ENCODE measurements at regions not wholly inside any gene's neighbourhood (a gene's known extent, or its start where the extent isn't known, plus 50 kb on each side); places are given as distances from the start of the nearest gene placed in this dataset.
"Not testable (repeated sequence)": the region's sequence is repeated elsewhere in the genome, so short reads cannot be mapped to it uniquely, and the experiment has no call there.

GRCh38 chr1:4121834-4122512, 221.9 kb upstream of the C1orf174 start:
- no peak for DNase-seq

- no peak for DNase-seq
Observed at GRCh38 chr1:4122513-4123160, 222.6 kb upstream of the C1orf174 start.

GRCh38 chr1:4124631-4125145, 224.6 kb upstream of the C1orf174 start:
- DNase-seq: no peak

- DNase-seq: no peak
Observed at GRCh38 chr1:4126251-4126650, 226.2 kb upstream of the C1orf174 start.

- no peak for DNase-seq
Observed at GRCh38 chr1:4126731-4127591, 226.9 kb upstream of the C1orf174 start.

- DNase-seq: no peak
Observed at GRCh38 chr1:4127592-4128140, 227.6 kb upstream of the C1orf174 start.

GRCh38 chr1:4128616-4129015, 228.5 kb upstream of the C1orf174 start:
- DNase-seq: no peak

- no peak for DNase-seq
Observed at GRCh38 chr1:4129693-4130092, 229.6 kb upstream of the C1orf174 start.

GRCh38 chr1:4130096-4130495, 230.0 kb upstream of the C1orf174 start:
- no peak for DNase-seq

- no peak for DNase-seq
Observed at GRCh38 chr1:4131734-4132133, 231.7 kb upstream of the C1orf174 start.

- no peak for DNase-seq
Observed at GRCh38 chr1:4132352-4133296, 232.6 kb upstream of the C1orf174 start.

- DNase-seq: no peak
Observed at GRCh38 chr1:4133297-4133938, 233.3 kb upstream of the C1orf174 start.

- no peak for DNase-seq
Observed at GRCh38 chr1:4133939-4134321, 233.9 kb upstream of the C1orf174 start.

GRCh38 chr1:4135853-4136252, 235.8 kb upstream of the C1orf174 start:
- not testable (repeated sequence) for DNase-seq

GRCh38 chr1:4137621-4138415, 237.7 kb upstream of the C1orf174 start:
- DNase-seq: no peak

- no peak for DNase-seq
Observed at GRCh38 chr1:4139646-4140045, 239.6 kb upstream of the C1orf174 start.

- DNase-seq: no peak
Observed at GRCh38 chr1:4140241-4140640, 240.2 kb upstream of the C1orf174 start.

- no peak for DNase-seq
Observed at GRCh38 chr1:4140821-4141220, 240.7 kb upstream of the C1orf174 start.

GRCh38 chr1:4144349-4144971, 244.4 kb upstream of the C1orf174 start:
- DNase-seq: no peak

- DNase-seq: no peak
Observed at GRCh38 chr1:4146101-4146500, 246.0 kb upstream of the C1orf174 start.

Measured in NCI-H187 treated with DMSO at 0.1 percent for 48 hours (cell line).